ENCODE measurements at regions not wholly inside any gene's neighbourhood (a gene's known extent, or its start where the extent isn't known, plus 50 kb on each side); places are given as distances from the start of the nearest gene placed in this dataset.

DNA sequence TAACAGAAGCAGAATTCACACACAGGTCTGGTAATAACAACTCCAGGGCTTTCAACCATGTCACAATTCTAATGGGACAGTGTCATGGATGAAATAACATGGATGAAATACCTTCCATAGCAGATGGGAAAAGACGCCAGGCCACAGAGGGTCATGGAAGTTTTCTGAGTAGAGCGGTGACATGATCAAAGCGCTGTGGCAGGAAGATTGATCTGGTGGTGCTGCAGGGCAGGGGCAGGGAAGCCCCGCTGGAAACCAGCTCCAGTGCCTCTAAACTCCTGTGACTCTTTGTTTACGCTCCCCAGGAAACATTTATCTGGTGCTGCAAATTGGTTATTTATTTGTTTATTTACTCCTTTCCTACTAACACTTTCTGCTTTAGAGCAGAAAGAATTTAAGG is 108.3 kb upstream of the HMGA2 start:
- ChIA-PET CTCF (no interaction called here), POLR2A (no interaction called here)
- DNase-seq (ENCODE audit: low read depth) = no peak
- TF ChIP-seq, protein P1, sequence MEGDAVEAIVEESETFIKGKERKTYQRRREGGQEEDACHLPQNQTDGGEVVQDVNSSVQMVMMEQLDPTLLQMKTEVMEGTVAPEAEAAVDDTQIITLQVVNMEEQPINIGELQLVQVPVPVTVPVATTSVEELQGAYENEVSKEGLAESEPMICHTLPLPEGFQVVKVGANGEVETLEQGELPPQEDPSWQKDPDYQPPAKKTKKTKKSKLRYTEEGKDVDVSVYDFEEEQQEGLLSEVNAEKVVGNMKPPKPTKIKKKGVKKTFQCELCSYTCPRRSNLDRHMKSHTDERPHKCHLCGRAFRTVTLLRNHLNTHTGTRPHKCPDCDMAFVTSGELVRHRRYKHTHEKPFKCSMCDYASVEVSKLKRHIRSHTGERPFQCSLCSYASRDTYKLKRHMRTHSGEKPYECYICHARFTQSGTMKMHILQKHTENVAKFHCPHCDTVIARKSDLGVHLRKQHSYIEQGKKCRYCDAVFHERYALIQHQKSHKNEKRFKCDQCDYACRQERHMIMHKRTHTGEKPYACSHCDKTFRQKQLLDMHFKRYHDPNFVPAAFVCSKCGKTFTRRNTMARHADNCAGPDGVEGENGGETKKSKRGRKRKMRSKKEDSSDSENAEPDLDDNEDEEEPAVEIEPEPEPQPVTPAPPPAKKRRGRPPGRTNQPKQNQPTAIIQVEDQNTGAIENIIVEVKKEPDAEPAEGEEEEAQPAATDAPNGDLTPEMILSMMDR (IDR thresholded peaks at IDR 0.05; ENCODE audit: insufficient read depth, low read depth, low read length) = no peak
- no peaks in the 10 kb centered on the region for H3K27me3 ChIP-seq (ENCODE audit: control insufficient read depth, insufficient read depth, low read length)
- H3K4me3 ChIP-seq (ENCODE audit: low read depth, low read length) = no peak overlapping the region
- no peaks in the 10 kb centered on the region for H3K36me3 ChIP-seq (ENCODE audit: control insufficient read depth, insufficient read depth, low read length)

DNA sequence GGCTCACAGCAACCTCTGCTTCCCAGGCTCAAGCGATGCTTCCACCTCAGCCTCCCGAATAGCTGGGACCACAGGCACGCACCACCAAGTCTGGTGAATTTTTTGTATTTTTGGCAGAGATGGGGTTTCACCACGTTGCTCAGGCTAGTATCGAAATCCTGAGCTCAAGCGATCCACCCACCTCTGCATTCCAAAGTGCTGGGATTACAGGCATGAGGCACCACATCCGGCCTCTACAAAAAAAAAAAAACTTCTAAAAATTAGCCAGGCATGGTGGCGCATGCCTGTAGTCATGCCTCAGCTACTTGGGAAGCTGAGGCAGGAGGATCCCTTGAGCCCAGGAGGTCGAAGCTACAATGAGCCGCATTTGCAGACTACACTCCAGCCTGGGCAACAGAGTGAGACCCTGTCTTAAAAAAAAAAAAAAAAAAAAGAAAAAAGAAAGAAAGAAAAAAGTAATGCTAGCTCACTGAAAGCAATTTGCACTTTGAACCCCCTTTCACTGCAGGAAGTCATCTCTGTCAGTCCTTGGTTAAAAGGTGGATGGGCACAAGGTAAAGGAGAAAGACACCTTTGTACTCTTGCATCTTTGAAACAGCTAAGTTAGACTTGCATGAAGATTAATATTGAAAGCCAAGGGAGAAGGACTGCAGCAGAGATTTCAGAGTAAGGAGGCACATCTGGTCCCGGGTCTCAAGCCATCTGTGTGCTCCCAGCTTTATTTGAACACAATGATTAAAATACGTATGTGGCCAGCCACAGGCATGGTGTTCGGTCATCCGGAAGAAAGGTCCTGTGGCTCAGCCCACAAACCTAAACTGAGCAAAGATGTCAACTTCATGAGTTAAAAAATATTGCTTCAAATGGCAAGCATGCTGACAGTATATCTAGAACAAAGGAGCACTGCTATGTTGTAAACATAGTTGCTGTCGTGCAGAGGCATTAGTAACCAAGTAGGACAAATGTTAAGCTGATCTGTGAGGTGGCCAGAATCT is 103.8 kb upstream of the HMGA2 start:
- Histone ChIP-seq H3K27me3 (ENCODE audit: control insufficient read depth, insufficient read depth, low read length) (no peaks in the 10 kb centered on the region), H3K4me3 (ENCODE audit: low read depth, low read length) (no peak overlapping the region), H3K36me3 (ENCODE audit: control insufficient read depth, insufficient read depth, low read length) (no peaks in the 10 kb centered on the region)
- POLR2A ChIA-PET = interaction anchor here (0.6 kb wide), 3 partner anchors 38 to 188 kb away, joined by 3 to 7 read pairs (median 3); no protein-coding TSS in a partner anchor
- peak; percentile 52 for DNase-seq (ENCODE audit: low read depth)
- TF ChIP-seq, protein P1 (IDR thresholded peaks at IDR 0.05; ENCODE audit: insufficient read depth, low read depth, low read length) = no peak
- CTCF ChIA-PET = interaction anchor here (1.0 kb wide), 1 partner anchor 67 kb away, joined by 3 read pairs; no protein-coding TSS in a partner anchor

DNA sequence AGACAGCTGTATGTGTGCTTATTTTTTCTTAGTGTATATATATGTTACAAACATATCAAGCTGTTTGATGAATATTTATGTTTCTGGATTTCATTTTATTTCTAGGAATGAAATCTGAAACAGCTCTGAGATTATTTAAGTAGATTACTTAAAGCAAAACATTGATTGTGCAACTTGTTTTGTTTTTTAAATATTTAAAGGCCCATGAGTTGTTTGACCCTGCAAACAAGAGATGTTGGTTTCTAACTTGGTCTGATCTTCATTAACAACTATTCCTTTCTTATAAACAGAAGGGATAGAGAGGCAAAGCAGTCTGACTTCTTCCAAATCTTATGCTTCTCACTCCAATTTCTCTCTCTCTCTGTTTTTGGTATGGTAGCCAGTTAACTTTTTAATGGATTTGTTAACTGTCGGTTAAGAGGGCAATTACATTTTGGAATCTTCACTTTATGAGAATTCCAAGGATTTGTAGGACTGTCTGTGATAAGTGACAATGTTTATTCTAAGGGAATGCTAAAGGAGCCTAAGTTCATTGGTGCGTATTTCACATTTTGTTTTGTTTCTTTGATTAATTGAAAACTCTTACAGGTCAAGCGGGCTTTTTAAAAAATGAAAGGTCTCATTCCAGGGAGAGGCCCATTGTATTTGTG is 102.6 kb upstream of the HMGA2 start:
- Histone ChIP-seq H3K4me3 (ENCODE audit: low read depth, low read length) (no peak overlapping the region), H3K36me3 (ENCODE audit: control insufficient read depth, insufficient read depth, low read length) (no peaks in the 10 kb centered on the region), H3K27me3 (ENCODE audit: control insufficient read depth, insufficient read depth, low read length) (no peaks in the 10 kb centered on the region)
- CTCF ChIA-PET = interaction anchor here (1.0 kb wide), 1 partner anchor 66 kb away, joined by 3 read pairs; no protein-coding TSS in a partner anchor
- no peak for DNase-seq (ENCODE audit: low read depth)
- POLR2A ChIA-PET = interaction anchor here (0.6 kb wide), 1 partner anchor 185 kb away, joined by 3 read pairs; no protein-coding TSS in a partner anchor
- TF ChIP-seq, protein P1 (IDR thresholded peaks at IDR 0.05; ENCODE audit: insufficient read depth, low read depth, low read length) = no peak

DNA sequence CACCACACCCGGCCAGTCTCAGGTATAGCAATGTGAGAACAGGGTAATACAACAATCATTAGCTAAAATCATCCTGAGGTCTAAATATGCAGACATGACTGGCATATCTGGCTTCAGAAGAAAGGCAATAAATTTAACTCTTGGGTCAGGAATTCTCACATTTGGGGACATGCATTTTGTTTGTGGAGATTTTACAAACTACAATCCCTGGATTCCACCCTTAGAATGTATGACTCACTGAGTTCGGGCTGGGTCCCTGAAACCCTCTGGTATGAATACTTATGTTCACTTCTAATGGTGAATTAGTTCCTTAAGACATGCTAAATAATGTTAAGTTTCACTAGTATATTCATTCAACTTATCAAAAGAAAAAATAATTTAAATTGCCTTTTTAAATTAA is 98.9 kb upstream of the HMGA2 start:
- Histone ChIP-seq H3K4me3 (ENCODE audit: low read depth, low read length) (no peak overlapping the region), H3K36me3 (ENCODE audit: control insufficient read depth, insufficient read depth, low read length) (no peaks in the 10 kb centered on the region), H3K27me3 (ENCODE audit: control insufficient read depth, insufficient read depth, low read length) (no peaks in the 10 kb centered on the region; the same call in 1 of the 2 replicates)
- CTCF ChIA-PET = no interaction called here
- POLR2A ChIA-PET = no interaction called here
- TF ChIP-seq, protein P1 (IDR thresholded peaks at IDR 0.05; ENCODE audit: insufficient read depth, low read depth, low read length) = no peak
- DNase-seq (ENCODE audit: low read depth) = no peak

DNA sequence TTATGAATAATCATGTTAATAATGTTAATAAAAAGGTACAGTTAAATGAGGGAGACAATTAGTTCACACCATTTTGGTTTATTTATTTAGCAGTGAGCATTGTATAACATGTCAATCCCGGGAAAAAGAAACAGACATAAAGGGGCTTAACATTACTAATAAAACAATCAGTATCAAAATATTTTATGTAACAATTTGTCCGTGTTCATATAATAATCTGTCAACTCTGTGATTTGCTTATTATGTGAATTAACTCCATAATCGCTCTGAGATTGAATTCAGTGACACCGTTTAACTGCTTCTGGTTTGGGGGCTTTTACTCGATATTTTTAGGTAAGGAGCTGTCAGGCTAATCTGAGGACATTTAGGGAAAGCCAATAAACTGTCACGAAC is 95.8 kb upstream of the HMGA2 start:
- Histone ChIP-seq H3K27me3 (ENCODE audit: control insufficient read depth, insufficient read depth, low read length) (no peaks in the 10 kb centered on the region; the same call in 1 of the 2 replicates), H3K4me3 (ENCODE audit: low read depth, low read length) (no peak overlapping the region), H3K36me3 (ENCODE audit: control insufficient read depth, insufficient read depth, low read length) (no peaks in the 10 kb centered on the region)
- POLR2A ChIA-PET = no interaction called here
- TF ChIP-seq, protein P1 (IDR thresholded peaks at IDR 0.05; ENCODE audit: insufficient read depth, low read depth, low read length) = no peak
- CTCF ChIA-PET = interaction anchor here (1.2 kb wide), 1 partner anchor 19 kb away, joined by 4 read pairs; no protein-coding TSS in a partner anchor
- no peak for DNase-seq (ENCODE audit: low read depth)

Measured in BJ (cell line).